ENCODE measurements at regions not wholly inside any gene's neighbourhood (a gene's known extent, or its start where the extent isn't known, plus 50 kb on each side); places are given as distances from the start of the nearest gene placed in this dataset.
A peak's percentile ranks its signal among the peaks of the same experiment; 100 is the strongest.

- H3K4me2 ChIP-seq (ENCODE audit: control insufficient read depth, insufficient read depth) = no peak overlapping the region
- no peaks in the 10 kb centered on the region for H3K27me3 ChIP-seq (replicated peaks in 1 of 2; ENCODE audit: control insufficient read depth in 2 of 2, insufficient read depth in 2 of 2, low read length in 1 of 2)
- H3K27ac ChIP-seq (ENCODE audit: control insufficient read depth, insufficient read depth) = no peak overlapping the region
- no peak for FAIRE-seq
- ATAC-seq = peak; percentile 65
- no peaks in the 10 kb centered on the region for H3K36me3 ChIP-seq (ENCODE audit: control insufficient read depth in 2 of 2, insufficient read depth in 2 of 2, low read length in 1 of 2)
- DNase-seq (ENCODE audit: low read depth, low spot score) = no peak
- H3K9ac ChIP-seq (ENCODE audit: control insufficient read depth, insufficient read depth, low read length) = no peak overlapping the region
- no peaks in the 10 kb centered on the region for H3K9me3 ChIP-seq (replicated peaks; ENCODE audit: control insufficient read depth, insufficient read depth, low read length)
- H3K4me1 ChIP-seq (ENCODE audit: control insufficient read depth, insufficient read depth, low read length) = no peaks in the 10 kb centered on the region
- H4K20me1 ChIP-seq (ENCODE audit: control insufficient read depth, insufficient read depth) = no peaks in the 10 kb centered on the region
- no peak overlapping the region for H3K4me3 ChIP-seq
- POLR2A ChIA-PET = no interaction called here
- no peak overlapping the region for H2AFZ ChIP-seq (ENCODE audit: control insufficient read depth, low read depth, low read length)
- RAD21 ChIA-PET (ENCODE audit: unreplicated experiment) = interaction anchor here (0.6 to 5.3 kb wide), 21 partner anchors 48 to 462 kb away, joined by 3 to 57 read pairs (median 5); partner anchors contain the start of gene AHR
- H3K79me2 ChIP-seq (ENCODE audit: control insufficient read depth, insufficient read depth, low read length) = no peaks in the 10 kb centered on the region
- CTCF ChIA-PET = interaction anchor here (0.7 to 4.8 kb wide), 18 partner anchors 13 to 468 kb away, joined by 3 to 54 read pairs (median 4); partner anchors contain the start of gene AHR
- intact Hi-C loops (cut with micrococcal nuclease; ENCODE audit: unreplicated experiment) (loop anchor here (2.0 to 5.0 kb wide), 2 partner anchors 94 to 240 kb away; no protein-coding TSS in a partner anchor), in situ Hi-C loops (cut with MboI) (no loop called here)
- no peak for TF ChIP-seq CEBPZ (IDR thresholded peaks at IDR 0.05; ENCODE audit: low read depth, low read length)
- TF ChIP-seq RAD51 (IDR thresholded peaks at IDR 0.05) = 0 out of 2 replicates have a peak, but pooled peaks have one; percentile 2
- TF ChIP-seq RAD21 (IDR thresholded peaks at IDR 0.05; ENCODE audit: insufficient read depth, low read depth, low read length) = peak; percentile 31; the same call in 1 of the 2 replicates
- peak in 2 of 3 experiments; percentile 4 to 8; a peak in 2 of 6 replicates for TF ChIP-seq CTCF (IDR thresholded peaks at IDR 0.05 in 2 of 3, conservative IDR thresholded peaks at IDR 0.05 in 1 of 3; ENCODE audit: control insufficient read depth in 2 of 3, extremely low read depth in 1 of 3, insufficient read depth in 1 of 3, low read depth in 3 of 3, low read length in 3 of 3)
- 0 out of 2 replicates have a peak, but pooled peaks have one; percentile 3 for TF ChIP-seq SMC3 (IDR thresholded peaks at IDR 0.05; ENCODE audit: borderline replicate concordance, low read length)
- SMC1A ChIA-PET (ENCODE audit: uncharacterized antibody, unreplicated experiment) = interaction anchor here (0.6 to 5.5 kb wide), 24 partner anchors 8 to 481 kb away, joined by 3 to 61 read pairs (median 4); partner anchors contain the start of gene AHR
- BruUV-seq (replicated peaks) = no TSS peak
Measured at GRCh38 chr7:17063045-17063383, 181.2 kb upstream of the AGR3 start.
